ENCODE measurements at regions not wholly inside any gene's neighbourhood (a gene's known extent, or its start where the extent isn't known, plus 50 kb on each side); places are given as distances from the start of the nearest gene placed in this dataset.

DNA sequence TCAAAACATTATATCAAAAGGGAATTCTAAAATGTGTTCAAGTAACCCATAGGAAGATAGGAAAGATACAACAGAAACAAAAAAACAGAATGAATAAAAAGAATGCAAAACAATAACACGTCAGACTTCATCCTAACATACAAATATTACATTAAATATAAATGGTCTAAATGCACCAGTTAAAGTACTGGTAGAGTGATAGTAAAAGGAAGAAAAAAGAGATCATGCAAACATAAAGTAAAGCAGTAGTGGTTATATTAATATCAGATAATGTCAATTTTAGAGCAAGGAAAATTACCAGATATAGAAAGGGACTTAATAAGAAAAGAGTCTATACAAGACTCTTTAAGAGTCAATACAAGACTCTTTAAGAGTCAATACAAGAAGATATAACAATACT, 755.7 kb downstream of the MCTP2 start:
- no peak for TF ChIP-seq POLR2A (IDR thresholded peaks at IDR 0.05; ENCODE audit: low read depth, low read length)
- no peak for DNase-seq (ENCODE audit: insufficient read length, low spot score)
- no peak for FAIRE-seq

GRCh38 chr15:94991718-94992117, 760.4 kb downstream of the MCTP2 start:
- FAIRE-seq = no peak
- TF ChIP-seq POLR2A (IDR thresholded peaks at IDR 0.05; ENCODE audit: low read depth, low read length) = no peak

GRCh38 chr15:95009635-95010034, 778.3 kb downstream of the MCTP2 start:
- DNase-seq (ENCODE audit: insufficient read length, low spot score) (no peak), FAIRE-seq (no peak)
- TF ChIP-seq POLR2A (IDR thresholded peaks at IDR 0.05; ENCODE audit: low read depth, low read length) = no peak

More at GRCh38 chr15:94991718-94992117, 760.4 kb downstream of the MCTP2 start:
- no peak for DNase-seq (ENCODE audit: insufficient read length, low spot score)

DNA sequence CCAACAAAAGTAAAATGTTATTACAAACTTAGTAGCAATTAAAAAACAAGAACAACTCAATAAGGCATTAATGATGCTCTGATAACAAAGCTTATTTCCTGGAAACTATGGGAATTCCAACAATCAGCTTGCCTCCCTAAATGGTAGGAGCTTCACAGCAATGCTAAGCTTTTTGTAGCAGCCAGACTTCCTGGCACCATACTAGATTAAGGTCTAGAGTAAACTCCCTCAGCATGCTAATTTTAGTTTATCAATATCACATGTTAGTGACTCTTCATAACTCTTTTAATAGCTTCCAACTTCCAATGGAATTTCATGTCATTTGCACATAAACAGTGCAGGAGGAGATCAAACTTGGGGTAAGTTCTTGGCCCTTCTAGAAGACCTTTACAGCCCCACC, 782.0 kb downstream of the MCTP2 start:
- DNase-seq (ENCODE audit: insufficient read length, low spot score) (no peak), FAIRE-seq (no peak)
- no peak for TF ChIP-seq POLR2A (IDR thresholded peaks at IDR 0.05; ENCODE audit: low read depth, low read length)

DNA sequence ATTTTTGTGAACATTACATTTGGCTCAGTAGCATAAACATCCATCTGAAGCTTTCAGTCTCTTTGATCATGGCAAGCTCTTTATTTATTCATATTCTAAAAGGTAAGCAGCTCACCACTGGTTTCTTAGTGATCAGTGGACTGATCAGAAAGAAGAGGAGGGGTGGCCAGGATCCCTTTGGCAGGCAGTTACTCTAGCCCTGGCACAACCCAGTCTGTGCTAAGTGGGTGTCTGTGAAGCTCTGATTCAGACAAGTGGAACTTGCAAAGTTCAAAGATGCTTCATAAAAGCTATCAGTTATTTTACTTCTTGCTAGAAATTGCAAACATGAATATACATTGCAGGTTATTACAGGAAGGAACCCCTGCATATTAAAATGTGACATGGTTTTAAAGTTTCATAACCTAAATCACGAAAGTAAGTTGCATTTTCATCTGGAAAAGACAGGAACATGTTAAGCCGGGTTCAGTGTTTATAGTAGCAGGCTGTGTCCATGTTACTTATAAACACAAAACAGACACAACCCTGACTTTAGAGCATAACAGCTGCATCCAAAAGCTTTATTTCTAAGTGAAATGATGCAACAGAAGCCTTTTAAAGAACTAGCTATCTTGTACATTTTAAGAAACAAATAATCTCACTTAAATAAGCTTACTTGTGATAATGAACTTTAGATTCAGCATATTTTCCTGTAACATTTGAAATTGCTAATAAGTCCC, 785.3 kb downstream of the MCTP2 start:
- FAIRE-seq = no peak

DNA sequence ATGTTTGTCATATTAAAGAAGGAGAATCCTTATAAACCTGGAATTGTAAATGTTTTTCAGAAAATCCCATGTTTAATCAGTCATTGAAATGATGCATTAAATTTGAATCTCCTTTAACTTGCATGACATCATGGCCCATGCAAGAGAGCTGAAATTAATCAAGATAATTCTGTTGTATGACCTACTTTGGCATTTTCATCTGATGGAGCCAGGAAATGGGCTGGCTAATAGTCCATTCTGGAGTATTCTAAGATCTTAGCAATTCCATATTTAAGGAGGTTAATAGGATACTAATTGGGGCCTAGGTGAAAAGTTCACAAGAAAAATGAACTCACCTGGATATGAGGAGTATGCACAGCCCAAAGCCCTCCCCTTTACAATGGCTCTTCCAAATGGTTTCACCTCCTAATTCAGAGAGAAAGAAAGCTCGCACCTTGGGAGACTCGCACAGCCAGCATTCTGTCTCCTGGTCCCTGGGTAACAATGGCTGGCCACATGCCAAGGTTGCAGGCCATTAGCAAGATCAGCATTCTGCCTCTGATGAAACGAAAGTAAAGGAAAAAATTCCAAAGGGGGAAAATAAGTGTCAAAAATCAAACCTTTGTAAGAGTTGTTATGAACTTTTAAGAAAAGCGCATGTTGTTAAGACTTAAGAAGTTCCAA, 786.4 kb downstream of the MCTP2 start:
- DNase-seq (ENCODE audit: insufficient read length, low spot score) (no peak), FAIRE-seq (no peak)
- TF ChIP-seq POLR2A (IDR thresholded peaks at IDR 0.05; ENCODE audit: low read depth, low read length) = no peak

More for the DNA sequence above, 785.3 kb downstream of the MCTP2 start:
- no peak for TF ChIP-seq POLR2A (IDR thresholded peaks at IDR 0.05; ENCODE audit: low read depth, low read length)
- DNase-seq (ENCODE audit: insufficient read length, low spot score) = no peak

- FAIRE-seq (no peak), DNase-seq (ENCODE audit: insufficient read length, low spot score) (peak; percentile 9)
- no peak for TF ChIP-seq POLR2A (IDR thresholded peaks at IDR 0.05; ENCODE audit: low read depth, low read length)
These were observed 787.7 kb downstream of the MCTP2 start for GRCh38 chr15:95018888-95019545.

- no peak for TF ChIP-seq POLR2A (IDR thresholded peaks at IDR 0.05; ENCODE audit: low read depth, low read length)
- DNase-seq (ENCODE audit: insufficient read length, low spot score) (no peak), FAIRE-seq (no peak)
These were observed 788.5 kb downstream of the MCTP2 start for GRCh38 chr15:95019907-95020306.

GRCh38 chr15:95021816-95022215, 790.5 kb downstream of the MCTP2 start:
- TF ChIP-seq POLR2A (IDR thresholded peaks at IDR 0.05; ENCODE audit: low read depth, low read length) = no peak
- DNase-seq (ENCODE audit: insufficient read length, low spot score) = no peak
- no peak for FAIRE-seq

GRCh38 chr15:95024351-95024750, 793.0 kb downstream of the MCTP2 start:
- DNase-seq (ENCODE audit: insufficient read length, low spot score) = no peak
- no peak for TF ChIP-seq POLR2A (IDR thresholded peaks at IDR 0.05; ENCODE audit: low read depth, low read length)
- peak; percentile 11 for FAIRE-seq

DNA sequence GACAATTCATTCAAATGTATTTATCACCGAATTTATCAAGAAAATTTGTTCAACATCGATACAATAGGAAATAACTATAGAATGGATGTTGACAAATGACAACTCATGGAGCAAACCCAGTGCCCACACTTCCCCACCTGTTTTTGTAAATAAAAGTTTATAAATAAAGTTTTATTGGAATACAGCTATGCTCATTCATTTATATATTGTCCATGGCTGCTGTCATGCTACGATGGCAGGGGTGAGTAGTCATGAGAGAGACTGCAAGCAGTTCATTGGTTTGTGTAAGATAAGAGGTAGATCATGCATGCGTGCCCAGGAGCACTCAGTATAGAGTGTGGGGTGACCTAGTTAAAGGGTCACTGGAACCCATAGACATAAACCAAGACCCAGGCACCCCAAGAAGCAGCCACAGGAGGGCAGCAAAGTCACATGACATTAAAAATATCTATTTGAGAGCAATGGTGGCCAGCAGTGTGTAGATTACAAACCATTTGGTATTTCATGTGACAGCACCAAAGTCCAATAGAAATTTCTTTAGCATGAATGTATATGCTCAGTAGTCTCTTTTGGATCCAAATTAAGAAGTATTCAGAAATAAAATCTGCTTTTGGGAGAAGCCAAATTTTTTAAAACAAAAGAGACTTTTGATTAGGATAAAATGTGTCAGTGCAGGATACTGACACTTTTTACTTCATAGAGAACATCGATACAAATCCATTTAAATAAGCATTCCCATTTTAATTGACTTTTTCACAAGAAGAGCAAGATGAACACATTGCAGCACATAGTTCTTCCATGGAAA, 794.8 kb downstream of the MCTP2 start:
- peak; percentile 3 for DNase-seq (ENCODE audit: insufficient read length, low spot score)

DNA sequence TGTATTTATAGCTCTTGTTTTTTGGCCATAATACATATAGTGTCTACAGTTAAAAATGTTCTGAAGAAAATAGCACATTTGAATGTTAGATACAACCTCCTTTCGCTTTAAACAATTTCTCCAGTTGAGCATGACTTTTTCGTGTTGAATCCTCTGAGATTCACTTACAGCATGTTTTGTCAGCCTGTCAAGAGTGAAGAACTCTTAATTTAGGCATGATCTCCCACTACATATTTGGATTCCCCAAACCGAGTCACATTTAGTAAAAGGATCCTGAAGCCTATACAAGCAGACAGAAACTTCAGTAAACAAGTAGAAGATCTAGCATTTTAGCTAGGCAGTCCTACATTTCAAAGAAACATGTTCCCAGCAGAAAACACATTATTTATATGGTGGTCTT, 796.6 kb downstream of the MCTP2 start:
- no peak for FAIRE-seq
- TF ChIP-seq POLR2A (IDR thresholded peaks at IDR 0.05; ENCODE audit: low read depth, low read length) = no peak
- no peak for DNase-seq (ENCODE audit: insufficient read length, low spot score)

More for the DNA sequence above, 794.8 kb downstream of the MCTP2 start:
- FAIRE-seq = no peak
- no peak for TF ChIP-seq POLR2A (IDR thresholded peaks at IDR 0.05; ENCODE audit: low read depth, low read length)

GRCh38 chr15:95032156-95032555, 800.8 kb downstream of the MCTP2 start:
- no peak for TF ChIP-seq POLR2A (IDR thresholded peaks at IDR 0.05; ENCODE audit: low read depth, low read length)
- FAIRE-seq = no peak
- DNase-seq (ENCODE audit: insufficient read length, low spot score) = no peak

DNA sequence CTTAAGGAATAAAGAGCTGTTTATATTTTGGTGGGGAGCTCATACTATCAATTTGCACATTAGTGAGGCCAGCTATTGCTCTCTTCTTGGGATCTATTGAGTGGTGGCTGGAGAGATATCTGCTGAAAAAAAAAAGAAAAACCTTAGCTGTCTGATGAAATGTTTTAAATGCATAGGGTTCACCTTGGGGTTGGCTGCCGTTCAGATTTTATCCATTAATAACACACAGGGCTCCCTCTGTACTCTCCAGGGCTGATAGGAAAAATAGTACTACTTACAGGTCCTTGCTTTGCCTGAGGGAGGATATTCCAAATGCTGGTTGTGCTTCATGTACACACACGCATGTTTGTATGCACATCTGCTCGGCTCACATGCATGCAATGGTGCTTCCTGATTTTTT, 803.7 kb downstream of the MCTP2 start:
- no peak for DNase-seq (ENCODE audit: insufficient read length, low spot score)
- no peak for TF ChIP-seq POLR2A (IDR thresholded peaks at IDR 0.05; ENCODE audit: low read depth, low read length)

More for the DNA sequence above, 803.7 kb downstream of the MCTP2 start:
- FAIRE-seq = no peak
